H1 (cell line): ENCODE measurements at regions not wholly inside any gene's neighbourhood (a gene's known extent, or its start where the extent isn't known, plus 50 kb on each side); places are given as distances from the start of the nearest gene placed in this dataset.

Experiments
- CTCF ChIA-PET: fragments of 300-600 bp; sonication (Branson Sonifier 250); formaldehyde crosslinking; loops from one replicate; lab custom pipeline; 2021; ENCODE audit not compliant: partially characterized antibody; lab: Charles Lee
- POLR2A ChIA-PET: fragments of 300-600 bp; sonication (Branson Sonifier 250); formaldehyde crosslinking; loops from one replicate; lab custom pipeline; 2021; ENCODE audit warnings: inconsistent platforms; ENCODE audit not compliant: partially characterized antibody; lab: Charles Lee
- DNase-seq, 2 experiments: peaks; one replicate each; pipeline versions ENCODE4 v3.0.0 to v3.0.0-alpha.2; 2010 to 2022; ENCODE audit warnings: low spot score in 2 of 2, low read depth in 1 of 2, mixed read lengths in 1 of 2
- FAIRE-seq: peaks from 2 replicates; lab custom pipeline; 2011; peaks lifted over from hg19 to GRCh38; lab: Jason Lieb, UNC
- H2AFZ ChIP-seq: 2 replicates; pipeline ENCODE4 v1.8.1; 2012; ENCODE audit warnings: low read length, inconsistent platforms
- H2AK5ac ChIP-seq: 2 replicates; pipeline ENCODE4 v1.6.1; 2013; ENCODE audit warnings: low read depth, low read length
- H2BK120ac ChIP-seq: replicated peaks from 2 replicates; pipeline ENCODE3; 2013; ENCODE audit warnings: low read depth, low read length, inconsistent platforms
- H2BK12ac ChIP-seq: 2 replicates; pipeline ENCODE4 v1.6.1; 2013; ENCODE audit warnings: low read depth, low read length
- H2BK15ac ChIP-seq: 2 replicates; pipeline ENCODE4 v1.6.1; 2013; ENCODE audit warnings: low read length
- H2BK20ac ChIP-seq: 2 replicates; pipeline ENCODE4 v1.6.1; 2013; ENCODE audit warnings: low read length
- H2BK5ac ChIP-seq: 2 replicates; pipeline ENCODE4 v1.6.1; 2013; ENCODE audit warnings: low read depth, low read length
- H3K14ac ChIP-seq: 2 replicates; pipeline ENCODE4 v1.6.1; 2013; ENCODE audit warnings: inconsistent platforms; ENCODE audit not compliant: insufficient read length
- H3K18ac ChIP-seq: 2 replicates; pipeline ENCODE4 v1.6.1; 2013; ENCODE audit warnings: low read length; ENCODE audit errors: extremely low read depth
- H3K23ac ChIP-seq: 2 replicates; pipeline ENCODE4 v1.6.1; 2013; ENCODE audit warnings: inconsistent platforms; ENCODE audit not compliant: insufficient read length
- H3K23me2 ChIP-seq: 2 replicates; pipeline ENCODE4 v1.6.1; 2013; ENCODE audit warnings: low read depth, low read length
- H3K27ac ChIP-seq: 2 replicates; pipeline ENCODE4 v1.6.1; 2011; ENCODE audit warnings: low read depth, low read length, inconsistent platforms
- H3K27me3 ChIP-seq, 4 experiments: replicated peaks in 1 of 4; 1 replicate in 1 of 4; 2 replicates in 3 of 4; pipeline versions ENCODE4 v1.6.1 to v1.8.1; 2011 to 2013; ENCODE audit warnings: low read length in 3 of 4, mild to moderate bottlenecking in 3 of 4, inconsistent platforms in 2 of 4, mixed read lengths in 2 of 4, moderate library complexity in 1 of 4; ENCODE audit not compliant: control insufficient read depth in 3 of 4, insufficient read depth in 3 of 4; ENCODE audit errors: extremely low read depth in 1 of 4
- H3K36me3 ChIP-seq, 4 experiments: 2 replicates each; pipeline versions ENCODE4 v1.6.1 to v1.8.1; 2011 to 2013; ENCODE audit warnings: mild to moderate bottlenecking in 4 of 4, low read length in 3 of 4, moderate library complexity in 2 of 4, control low read depth in 1 of 4, inconsistent platforms in 1 of 4; ENCODE audit not compliant: insufficient read depth in 4 of 4, control insufficient read depth in 2 of 4
- H3K4ac ChIP-seq: replicated peaks from 2 replicates; pipeline ENCODE3; 2013; ENCODE audit warnings: low read length, low read depth, mixed read lengths, inconsistent platforms; ENCODE audit not compliant: insufficient read length
- H3K4me1 ChIP-seq, 4 experiments: replicated peaks in 1 of 4; 1 replicate in 1 of 4; 2 replicates in 3 of 4; pipeline versions ENCODE4 v1.6.1 to v1.8.1; 2011 to 2013; ENCODE audit warnings: low read length in 3 of 4, inconsistent platforms in 2 of 4, mixed read lengths in 1 of 4; ENCODE audit not compliant: insufficient read depth in 4 of 4, control insufficient read depth in 3 of 4
- H3K4me2 ChIP-seq, 2 experiments: 2 replicates each; pipeline versions ENCODE4 v1.6.1 to v1.8.1; 2011 to 2013; ENCODE audit warnings: low read depth in 2 of 2, low read length in 2 of 2, control low read depth in 1 of 2, inconsistent platforms in 1 of 2, mild to moderate bottlenecking in 1 of 2; ENCODE audit not compliant: insufficient read depth in 1 of 2
- H3K4me3 ChIP-seq, 4 experiments: fragments of 200-600, 300-600 bp in 1 of 4; sonication (generic), shearing (Covaris generic), sonication (Bioruptor Twin) in 1 of 4; 2 replicates each; pipeline versions ENCODE4 v1.5.1 to v1.8.1; 2011 to 2016; ENCODE audit warnings: low read length in 4 of 4, low read depth in 3 of 4, control low read depth in 2 of 4, inconsistent platforms in 2 of 4, mild to moderate bottlenecking in 2 of 4, mixed read lengths in 1 of 4, moderate library complexity in 1 of 4; ENCODE audit not compliant: insufficient read depth in 2 of 4; ENCODE audit errors: extremely low read depth in 1 of 4
- H3K56ac ChIP-seq: replicated peaks from 2 replicates; pipeline ENCODE3; 2013; ENCODE audit warnings: low read depth, mild to moderate bottlenecking, mixed read lengths, low read length, inconsistent platforms; ENCODE audit not compliant: insufficient read length
- H3K79me1 ChIP-seq: 2 replicates; pipeline ENCODE4 v1.6.1; 2013; ENCODE audit warnings: low read depth, low read length, control low read depth
- H3K79me2 ChIP-seq, 2 experiments: 2 replicates each; pipeline versions ENCODE4 v1.6.1 to v1.8.1; 2012 to 2013; ENCODE audit warnings: low read length in 2 of 2, mild to moderate bottlenecking in 2 of 2, inconsistent platforms in 1 of 2; ENCODE audit not compliant: insufficient read depth in 2 of 2, control insufficient read depth in 1 of 2
- H3K9ac ChIP-seq, 4 experiments: replicated peaks in 1 of 4; 1 replicate in 1 of 4; 2 replicates in 3 of 4; pipeline versions ENCODE4 v1.6.1 to v1.8.1; 2011 to 2013; ENCODE audit warnings: low read depth in 3 of 4, low read length in 3 of 4, control low read depth in 2 of 4, mild to moderate bottlenecking in 2 of 4, moderate library complexity in 2 of 4, inconsistent platforms in 1 of 4; ENCODE audit errors: extremely low read depth in 1 of 4
- H3K9me3 ChIP-seq, 2 experiments: 2 replicates each; pipeline versions ENCODE4 v1.6.1 to v1.8.1; 2012 to 2013; ENCODE audit warnings: mild to moderate bottlenecking in 2 of 2, moderate library complexity in 2 of 2, control low read depth in 1 of 2, inconsistent platforms in 1 of 2, low read depth in 1 of 2, low read length in 1 of 2, mixed read lengths in 1 of 2; ENCODE audit not compliant: insufficient read depth in 2 of 2
- H4K20me1 ChIP-seq, 2 experiments: replicated peaks in 1 of 2; 2 replicates each; pipeline versions ENCODE3 to v1.8.1; 2011 to 2013; ENCODE audit warnings: inconsistent platforms in 2 of 2, low read length in 2 of 2, mild to moderate bottlenecking in 1 of 2; ENCODE audit not compliant: insufficient read depth in 2 of 2, control insufficient read depth in 1 of 2
- H4K5ac ChIP-seq: 2 replicates; pipeline ENCODE4 v1.6.1; 2013; ENCODE audit warnings: low read length, low read depth, mixed read lengths, inconsistent platforms; ENCODE audit not compliant: insufficient read length
- H4K8ac ChIP-seq: 2 replicates; pipeline ENCODE4 v1.8.0; 2013; ENCODE audit warnings: mild to moderate bottlenecking, moderate library complexity, low read length, inconsistent platforms; ENCODE audit not compliant: insufficient read depth; ENCODE audit errors: extremely low read depth
- H4K91ac ChIP-seq: replicated peaks from 2 replicates; pipeline ENCODE3; 2013; ENCODE audit warnings: low read length, mixed read lengths, inconsistent platforms; ENCODE audit not compliant: insufficient read length
- ATF2 ChIP-seq: IDR thresholded peaks from 2 replicates; pipeline ENCODE4 v1.6.1; 2012; ENCODE audit warnings: low read length, inconsistent platforms
- EZH2 ChIP-seq: fragments of 200-600 bp; sonication (generic); IDR thresholded peaks from 2 replicates; pipeline ENCODE4 v1.7.1; 2012; ENCODE audit warnings: low read depth, mild to moderate bottlenecking, moderate library complexity, low read length, inconsistent platforms; ENCODE audit not compliant: severe bottlenecking
- HDAC2 ChIP-seq, 2 experiments: fragments of 300-600 bp in 1 of 2; sonication (generic) in 1 of 2; IDR thresholded peaks; 2 replicates each; pipeline ENCODE4 v1.6.1; 2011 to 2012; ENCODE audit warnings: low read depth in 2 of 2, low read length in 2 of 2, mild to moderate bottlenecking in 2 of 2, moderate library complexity in 2 of 2, borderline replicate concordance in 1 of 2, inconsistent platforms in 1 of 2
- MAX ChIP-seq: IDR thresholded peaks from 2 replicates; pipeline ENCODE4 v1.6.1; 2012; ENCODE audit warnings: inconsistent platforms
- POLR2AphosphoS5 ChIP-seq: IDR thresholded peaks from 2 replicates; pipeline ENCODE4 v1.6.1; 2011; ENCODE audit warnings: low read depth, low read length
- RNF2 ChIP-seq: fragments of 200-900, 300-1000 bp; sonication (generic); IDR thresholded peaks from 2 replicates; pipeline ENCODE4 v1.7.1; 2016; ENCODE audit warnings: borderline replicate concordance, low read depth, mild to moderate bottlenecking, antibody characterized with exemption, low read length; ENCODE audit not compliant: poor library complexity, severe bottlenecking; ENCODE audit errors: missing control alignments
- RXRA ChIP-seq: IDR thresholded peaks from 2 replicates; pipeline ENCODE4 v1.6.1; 2011; ENCODE audit warnings: low read depth, mild to moderate bottlenecking, low read length, moderate library complexity; ENCODE audit not compliant: insufficient read depth
- SAP30 ChIP-seq: fragments of 300-600 bp; sonication (generic); IDR thresholded peaks from 2 replicates; pipeline ENCODE4 v1.7.1; 2012; ENCODE audit warnings: low read length, moderate library complexity, mild to moderate bottlenecking, inconsistent platforms; ENCODE audit not compliant: insufficient read depth, insufficient replicate concordance
- TCF12 ChIP-seq: IDR thresholded peaks from 2 replicates; pipeline ENCODE4 v1.6.1; 2011; ENCODE audit warnings: low read depth, mild to moderate bottlenecking, low read length
- YY1 ChIP-seq: IDR thresholded peaks from 2 replicates; pipeline ENCODE4 v1.6.1; 2011; ENCODE audit warnings: low read depth, mild to moderate bottlenecking, low read length
- WGBS, 2 experiments: shearing (Covaris generic) in 1 of 2; methylation state at CpG; one replicate each; pipeline versions ENCODE4 v1.1.6 to v1.1.7; 2013 to 2015; ENCODE audit warnings: low lambda C conversion rate in 2 of 2, mixed read lengths in 2 of 2, inconsistent platforms in 1 of 2, low coverage in 1 of 2, missing lambda C conversion rate in 1 of 2; ENCODE audit not compliant: insufficient replicate concordance in 2 of 2, insufficient coverage in 1 of 2, insufficient read length in 1 of 2; ENCODE audit errors: extremely low coverage in 1 of 2, missing lambda C conversion rate in 1 of 2; 5-methylcytosine and 5-hydroxymethylcytosine counted together
- TF ChIP-seq, protein P1 (sequence below): IDR thresholded peaks from 2 replicates; pipeline ENCODE4 v1.6.1; 2011; ENCODE audit warnings: low read length, improper control_type of control experiment

DNA sequence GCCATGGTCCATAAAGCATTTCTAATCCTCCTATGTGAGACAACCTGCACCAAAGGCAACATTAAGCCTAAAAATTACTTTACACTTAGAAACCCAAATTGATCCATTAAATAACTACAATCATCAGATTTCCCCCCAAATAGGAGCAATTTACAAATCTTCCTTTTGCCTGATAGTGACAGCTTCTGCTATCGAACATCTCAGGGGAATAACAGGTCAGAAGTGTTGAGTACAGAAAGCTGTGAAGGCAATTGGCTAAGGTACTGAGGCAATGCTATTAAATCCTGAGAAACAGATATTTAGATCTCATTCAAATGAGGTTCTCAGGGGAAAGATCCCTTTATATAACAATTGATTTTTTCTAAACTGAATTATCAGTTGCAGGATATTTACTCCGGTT, 141.1 kb downstream of the PIK3R1 start:
- H3K27ac ChIP-seq, result no peak overlapping the region
- H2AFZ ChIP-seq, result no peak overlapping the region
- no peak overlapping the region for H2BK5ac ChIP-seq
- no peaks in the 10 kb centered on the region for H3K23me2 ChIP-seq
- no peak overlapping the region for H4K91ac ChIP-seq
- H2BK20ac ChIP-seq, result no peak overlapping the region
- no peak overlapping the region for H3K4me2 ChIP-seq
- H3K4ac ChIP-seq, result no peak overlapping the region
- FAIRE-seq (no peak), DNase-seq (no peak)
- H2AK5ac ChIP-seq, result no peak overlapping the region
- H3K9ac ChIP-seq, result no peak overlapping the region
- POLR2A ChIA-PET, result no interaction called here
- no peak overlapping the region for H2BK12ac ChIP-seq
- WGBS, 2 experiments, result 95% methylated on average over 2 of the region's 2 CpGs; no CpG with 5 or more reads in 1 of the 2 experiments
- no peaks in the 10 kb centered on the region for H3K9me3 ChIP-seq
- no peaks in the 10 kb centered on the region for H3K27me3 ChIP-seq
- no peak overlapping the region for H4K5ac ChIP-seq
- no peak overlapping the region for H3K18ac ChIP-seq
- no peak overlapping the region for H2BK15ac ChIP-seq
- H3K23ac ChIP-seq, result no peak overlapping the region
- no peak overlapping the region for H3K56ac ChIP-seq
- H3K79me1 ChIP-seq, result no peaks in the 10 kb centered on the region
- no peak overlapping the region for H2BK120ac ChIP-seq
- no peaks in the 10 kb centered on the region for H4K20me1 ChIP-seq
- no peak overlapping the region for H3K4me3 ChIP-seq
- peaks cover 0 to 4% (median 0%) of the 10 kb centered on the region in 4 experiments; a peak in 1 of 7 replicates for H3K4me1 ChIP-seq
- no peaks in the 10 kb centered on the region for H3K79me2 ChIP-seq
- H4K8ac ChIP-seq, result no peak overlapping the region
- no peak overlapping the region for H3K14ac ChIP-seq
- CTCF ChIA-PET, result no interaction called here
- H3K36me3 ChIP-seq, result no peaks in the 10 kb centered on the region
- no peak for TF ChIP-seq RNF2
- TF ChIP-seq HDAC2 (IDR thresholded peaks at IDR 0.05; ENCODE audit: borderline replicate concordance in 1 of 2, low read depth in 2 of 2, low read length in 2 of 2), result no peak
- TF ChIP-seq, protein P1, sequence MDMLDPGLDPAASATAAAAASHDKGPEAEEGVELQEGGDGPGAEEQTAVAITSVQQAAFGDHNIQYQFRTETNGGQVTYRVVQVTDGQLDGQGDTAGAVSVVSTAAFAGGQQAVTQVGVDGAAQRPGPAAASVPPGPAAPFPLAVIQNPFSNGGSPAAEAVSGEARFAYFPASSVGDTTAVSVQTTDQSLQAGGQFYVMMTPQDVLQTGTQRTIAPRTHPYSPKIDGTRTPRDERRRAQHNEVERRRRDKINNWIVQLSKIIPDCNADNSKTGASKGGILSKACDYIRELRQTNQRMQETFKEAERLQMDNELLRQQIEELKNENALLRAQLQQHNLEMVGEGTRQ, result no peak
- TF ChIP-seq YY1, result no peak
- no peak for TF ChIP-seq POLR2AphosphoS5
- no peak for TF ChIP-seq SAP30
- TF ChIP-seq EZH2, result no peak
- no peak for TF ChIP-seq ATF2
- TF ChIP-seq TCF12, result no peak
- no peak for TF ChIP-seq RXRA
- no peak for TF ChIP-seq MAX
